ENCODE measurements at regions not wholly inside any gene's neighbourhood (a gene's known extent, or its start where the extent isn't known, plus 50 kb on each side); places are given as distances from the start of the nearest gene placed in this dataset.

- no peak for DNase-seq (ENCODE audit: low read depth)
Measured at GRCh38 chr3:194995334-194995733, 275.6 kb downstream of the XXYLT1 start.

- DNase-seq (ENCODE audit: low read depth), result no peak
Measured at GRCh38 chr3:194995922-194996321, 275.0 kb downstream of the XXYLT1 start.

GRCh38 chr3:194996746-194997145, 274.2 kb downstream of the XXYLT1 start:
- DNase-seq (ENCODE audit: low read depth), result no peak

GRCh38 chr3:194998417-194998816, 272.5 kb downstream of the XXYLT1 start:
- DNase-seq (ENCODE audit: low read depth), result no peak

- DNase-seq (ENCODE audit: low read depth), result no peak
Measured at GRCh38 chr3:194998948-194999347, 272.0 kb downstream of the XXYLT1 start.

- DNase-seq (ENCODE audit: low read depth), result no peak
Measured at GRCh38 chr3:194999491-194999890, 271.5 kb downstream of the XXYLT1 start.

GRCh38 chr3:195001261-195001660, 269.7 kb downstream of the XXYLT1 start:
- no peak for DNase-seq (ENCODE audit: low read depth)

- no peak for DNase-seq (ENCODE audit: low read depth)
Measured at GRCh38 chr3:195001961-195002861, 268.7 kb downstream of the XXYLT1 start.

- DNase-seq (ENCODE audit: low read depth), result no peak
Measured at GRCh38 chr3:195003006-195003892, 267.7 kb downstream of the XXYLT1 start.

- no peak for DNase-seq (ENCODE audit: low read depth)
Measured at GRCh38 chr3:195003893-195004289, 267.1 kb downstream of the XXYLT1 start.

GRCh38 chr3:195004512-195005250, 266.3 kb downstream of the XXYLT1 start:
- DNase-seq (ENCODE audit: low read depth), result no peak

GRCh38 chr3:195005251-195005620, 265.7 kb downstream of the XXYLT1 start:
- no peak for DNase-seq (ENCODE audit: low read depth)

GRCh38 chr3:195005759-195006510, 265.0 kb downstream of the XXYLT1 start:
- DNase-seq (ENCODE audit: low read depth), result no peak

- DNase-seq (ENCODE audit: low read depth), result no peak
Measured at GRCh38 chr3:195007151-195007550, 263.8 kb downstream of the XXYLT1 start.

GRCh38 chr3:195007766-195008165, 263.2 kb downstream of the XXYLT1 start:
- no peak for DNase-seq (ENCODE audit: low read depth)

GRCh38 chr3:195008816-195009215, 262.1 kb downstream of the XXYLT1 start:
- no peak for DNase-seq (ENCODE audit: low read depth)

- DNase-seq (ENCODE audit: low read depth), result no peak
Measured at GRCh38 chr3:195009616-195010015, 261.3 kb downstream of the XXYLT1 start.

- no peak for DNase-seq (ENCODE audit: low read depth)
Measured at GRCh38 chr3:195010551-195011100, 260.3 kb downstream of the XXYLT1 start.

- no peak for DNase-seq (ENCODE audit: low read depth)
Measured at GRCh38 chr3:195011231-195011834, 259.6 kb downstream of the XXYLT1 start.

- DNase-seq (ENCODE audit: low read depth), result no peak
Measured at GRCh38 chr3:195012100-195012499, 258.9 kb downstream of the XXYLT1 start.

- DNase-seq (ENCODE audit: low read depth), result no peak
Measured at GRCh38 chr3:195012571-195012970, 258.4 kb downstream of the XXYLT1 start.

All from HS-27A (cell line).